Upper lobe of left lung (tissue), 4 donors: ENCODE measurements at regions not wholly inside any gene's neighbourhood (a gene's known extent, or its start where the extent isn't known, plus 50 kb on each side); places are given as distances from the start of the nearest gene placed in this dataset.

Source experiments
- CTCF ChIP-seq, 6 experiments: fragments of 450-650 bp in 4 of 6; fragments of 200-600 bp in 2 of 6; sonication (generic) in 2 of 6; IDR thresholded peaks; one replicate each; pipeline ENCODE4 v1.5.1; 2016 to 2019; ENCODE audit warnings: antibody characterized with exemption in 6 of 6
- POLR2A ChIP-seq, 4 donors: fragments of 450-650 bp; IDR thresholded peaks; one replicate each; pipeline ENCODE4 v1.5.1; 2016 to 2017; ENCODE audit warnings: antibody characterized with exemption in 4 of 4, mild to moderate bottlenecking in 2 of 4

GRCh38 chr7:110519851-110520250 lies 571.1 kb upstream of the LRRN3 start:
- no peak for TF ChIP-seq CTCF (IDR thresholded peaks at IDR 0.05)
- TF ChIP-seq POLR2A (IDR thresholded peaks at IDR 0.05): no peak
